SJCRH30 (cell line): ENCODE measurements at regions not wholly inside any gene's neighbourhood (a gene's known extent, or its start where the extent isn't known, plus 50 kb on each side); places are given as distances from the start of the nearest gene placed in this dataset.
"Not testable (repeated sequence)": the region's sequence is repeated elsewhere in the genome, so short reads cannot be mapped to it uniquely, and the experiment has no call there.

Experiments
- DNase-seq, 2 experiments: peaks; one replicate each; pipeline ENCODE4 v3.0.0-alpha.2; 2015 to 2020
- H3K27ac ChIP-seq: fragments of 250-450 bp; sonication (Bioruptor Pico); 2 replicates; pipeline ENCODE4 v1.5.1; 2020; ENCODE audit warnings: mild to moderate bottlenecking, moderate library complexity
- H3K27me3 ChIP-seq: fragments of 250-450 bp; sonication (Bioruptor Pico); 2 replicates; pipeline ENCODE4 v1.5.1; 2020; ENCODE audit warnings: mild to moderate bottlenecking, moderate library complexity
- H3K36me3 ChIP-seq: fragments of 250-450 bp; sonication (Bioruptor Pico); 2 replicates; pipeline ENCODE4 v1.5.1; 2020; ENCODE audit warnings: mild to moderate bottlenecking, moderate library complexity
- H3K4me1 ChIP-seq: fragments of 250-450 bp; sonication (Bioruptor Pico); 2 replicates; pipeline ENCODE4 v1.5.1; 2020; ENCODE audit warnings: mild to moderate bottlenecking, moderate library complexity
- H3K4me3 ChIP-seq: fragments of 250-450 bp; sonication (Bioruptor Pico); 2 replicates; pipeline ENCODE4 v1.5.1; 2020; ENCODE audit warnings: mild to moderate bottlenecking, moderate library complexity
- H3K9me3 ChIP-seq: fragments of 250-450 bp; sonication (Bioruptor Pico); replicated peaks from 2 replicates; pipeline ENCODE4 v1.5.1; 2020; ENCODE audit warnings: mild to moderate bottlenecking, moderate library complexity

DNA sequence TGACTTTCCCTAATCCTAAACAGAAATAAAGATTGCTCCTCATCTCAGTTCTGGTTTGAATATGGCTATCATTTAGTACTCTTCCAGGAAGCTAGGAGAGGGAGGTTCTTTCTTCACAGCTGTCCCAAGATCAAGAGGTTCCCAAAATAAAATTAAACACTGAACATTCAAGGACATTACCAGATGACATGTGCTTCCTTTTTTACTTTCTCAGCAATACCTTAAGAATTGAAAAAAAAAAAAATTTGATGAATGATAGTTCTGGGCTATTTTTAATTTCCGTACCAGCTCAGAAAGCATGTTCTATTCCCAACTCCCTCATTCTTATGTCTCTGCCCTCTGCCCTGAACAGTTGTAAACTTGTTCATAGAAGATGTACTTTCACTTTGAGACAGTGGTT, 61.7 kb upstream of the MYL1 start:
- no peaks in the 10 kb centered on the region for H3K27me3 ChIP-seq
- H3K4me3 ChIP-seq: no peak overlapping the region
- DNase-seq: no peak
- no peaks in the 10 kb centered on the region for H3K36me3 ChIP-seq
- H3K27ac ChIP-seq: no peak overlapping the region
- H3K9me3 ChIP-seq: no peaks in the 10 kb centered on the region
- no peaks in the 10 kb centered on the region for H3K4me1 ChIP-seq

DNA sequence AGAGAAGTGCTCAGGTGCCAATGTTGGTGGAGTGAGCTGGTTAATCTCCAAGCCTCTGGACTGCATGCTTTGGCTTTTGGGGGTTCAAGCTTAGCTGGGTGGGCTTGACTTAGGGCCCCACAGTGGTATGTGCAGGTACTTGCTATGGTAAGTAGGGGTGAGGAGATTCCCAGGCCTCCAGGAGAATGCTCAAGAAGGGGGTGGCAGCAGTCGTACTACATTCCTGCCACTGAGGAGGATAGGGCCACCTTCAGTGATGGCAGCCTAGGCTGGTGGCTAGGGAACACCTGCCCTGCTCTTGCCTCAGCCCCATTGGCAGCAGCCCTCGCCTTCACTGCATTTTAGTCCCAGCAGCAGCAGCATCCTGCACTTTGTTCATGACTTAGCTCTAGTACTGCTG, 55.6 kb upstream of the MYL1 start:
- Histone ChIP-seq H3K4me1 (peaks cover 16% of the 10 kb centered on the region), H3K36me3 (no peaks in the 10 kb centered on the region), H3K27ac (no peak overlapping the region), H3K4me3 (no peak overlapping the region), H3K27me3 (no peaks in the 10 kb centered on the region), H3K9me3 (no peaks in the 10 kb centered on the region)
- no peak for DNase-seq

DNA sequence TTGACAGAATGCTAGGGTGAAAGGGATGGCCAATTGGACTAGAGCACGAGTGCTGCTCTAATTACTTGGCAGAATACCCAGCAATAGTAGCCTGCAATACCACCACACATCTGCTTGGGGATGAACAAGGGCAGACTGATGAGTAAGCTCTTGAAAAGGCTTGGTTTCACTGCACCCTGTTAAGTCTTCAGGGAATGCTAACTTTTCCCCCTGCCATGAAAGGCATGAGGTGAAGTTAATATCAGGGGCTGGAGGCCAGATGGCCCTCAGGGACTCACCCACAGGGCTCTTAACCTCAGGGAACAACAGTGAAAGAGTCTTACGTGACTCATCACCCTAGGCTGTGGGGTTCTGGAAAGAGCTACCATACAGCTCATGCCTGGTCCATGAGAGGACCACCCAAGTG, 51.7 kb upstream of the MYL1 start:
- H3K4me3 ChIP-seq: no peak overlapping the region
- peaks cover 16% of the 10 kb centered on the region for H3K4me1 ChIP-seq
- no peaks in the 10 kb centered on the region for H3K27me3 ChIP-seq
- peak; percentile 87 to 89 for DNase-seq
- no peak overlapping the region for H3K27ac ChIP-seq
- H3K9me3 ChIP-seq: no peaks in the 10 kb centered on the region
- H3K36me3 ChIP-seq: no peaks in the 10 kb centered on the region

DNA sequence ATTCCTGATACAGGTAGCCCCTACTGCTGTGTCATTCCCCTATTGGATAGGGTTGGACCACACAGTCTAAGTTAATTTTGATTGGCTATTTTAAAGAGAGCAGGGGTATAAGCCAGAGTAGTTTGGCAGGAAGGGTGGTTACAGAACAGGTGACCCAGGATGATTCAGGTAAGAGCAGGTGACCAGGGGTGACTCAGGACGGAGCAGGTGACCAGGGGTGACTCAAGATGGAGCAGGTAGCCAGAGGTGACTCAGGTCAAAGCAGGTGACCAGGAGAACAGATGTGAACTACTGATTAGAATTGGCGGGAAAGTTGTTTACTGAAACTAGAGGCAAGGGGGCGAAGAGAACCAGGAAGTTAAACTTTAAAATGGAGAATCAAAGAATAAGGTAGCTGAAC, 50.5 kb upstream of the MYL1 start:
- DNase-seq, H3K4me3 ChIP-seq, H3K27ac ChIP-seq, H3K9me3 ChIP-seq, H3K36me3 ChIP-seq, H3K27me3 ChIP-seq: not testable (repeated sequence)
- H3K4me1 ChIP-seq: peaks cover 16% of the 10 kb centered on the region
